MM.1S (cell line): ENCODE measurements at regions not wholly inside any gene's neighbourhood (a gene's known extent, or its start where the extent isn't known, plus 50 kb on each side); places are given as distances from the start of the nearest gene placed in this dataset.

Source experiments
- DNase-seq: peaks from one replicate; pipeline ENCODE4 v3.0.0-alpha.2; 2015
- H2AFZ ChIP-seq: fragments of 300-600 bp; sonication (generic); 2 replicates; pipeline ENCODE4 v1.6.0; 2016; ENCODE audit warnings: antibody characterized with exemption, low read length
- H3F3A ChIP-seq: fragments of 300-600 bp; sonication (generic); 2 replicates; pipeline ENCODE4 v1.6.1; 2016; ENCODE audit warnings: mild to moderate bottlenecking, antibody characterized with exemption, low read length, moderate library complexity, mixed read lengths; ENCODE audit not compliant: insufficient read depth
- H3K27ac ChIP-seq: fragments of 300-600 bp; sonication (generic); 2 replicates; pipeline ENCODE4 v1.5.1; 2016; ENCODE audit warnings: mild to moderate bottlenecking, low read length
- H3K27me3 ChIP-seq: fragments of 300-600 bp; sonication (generic); replicated peaks from 2 replicates; pipeline ENCODE4 v1.6.0; 2016; ENCODE audit warnings: low read length; ENCODE audit not compliant: insufficient read depth
- H3K36me3 ChIP-seq: fragments of 300-600 bp; sonication (generic); replicated peaks from 2 replicates; pipeline ENCODE4 v1.6.1; 2016; ENCODE audit warnings: mild to moderate bottlenecking, low read length, mixed read lengths; ENCODE audit not compliant: insufficient read depth
- H3K4me1 ChIP-seq: fragments of 300-600 bp; sonication (generic); 2 replicates; pipeline ENCODE4 v1.6.1; 2016; ENCODE audit warnings: low read length, mixed read lengths
- H3K4me2 ChIP-seq: fragments of 300-600 bp; sonication (generic); 2 replicates; pipeline ENCODE4 v1.6.0; 2016; ENCODE audit warnings: low read depth, low read length
- H3K4me3 ChIP-seq: fragments of 300-600 bp; sonication (generic); 2 replicates; pipeline ENCODE4 v1.5.1; 2016; ENCODE audit warnings: low read length, mixed read lengths
- H3K79me2 ChIP-seq: fragments of 300-600 bp; sonication (generic); 2 replicates; pipeline ENCODE4 v1.6.1; 2016; ENCODE audit warnings: mixed run types, low read length, mixed read lengths
- H3K9ac ChIP-seq: fragments of 300-600 bp; sonication (generic); 2 replicates; pipeline ENCODE4 v1.6.1; 2016; ENCODE audit warnings: low read length, mixed read lengths
- H3K9me2 ChIP-seq: fragments of 300-600 bp; sonication (generic); replicated peaks from 2 replicates; pipeline ENCODE4 v1.6.1; 2016; ENCODE audit warnings: mild to moderate bottlenecking, low read length, mixed read lengths; ENCODE audit not compliant: insufficient read depth
- H3K9me3 ChIP-seq: fragments of 300-600 bp; sonication (generic); replicated peaks from 2 replicates; pipeline ENCODE4 v1.6.1; 2016; ENCODE audit warnings: mild to moderate bottlenecking, low read length, mixed read lengths; ENCODE audit not compliant: insufficient read depth
- H4K20me1 ChIP-seq: fragments of 300-600 bp; sonication (generic); 2 replicates; pipeline ENCODE4 v1.6.1; 2016; ENCODE audit warnings: mild to moderate bottlenecking, low read length, moderate library complexity, mixed read lengths; ENCODE audit not compliant: insufficient read depth
- CTCF ChIP-seq: fragments of 300-600 bp; sonication (generic); IDR thresholded peaks from 2 replicates; pipeline ENCODE4 v1.5.1; 2016; ENCODE audit warnings: antibody characterized with exemption, low read length, mixed read lengths
- EZH2 ChIP-seq: fragments of 300-600 bp; sonication (generic); optimal IDR thresholded peaks from 2 replicates; pipeline ENCODE3; 2017; ENCODE audit warnings: low read depth, mild to moderate bottlenecking, antibody characterized with exemption, low read length, mixed read lengths
- EZH2phosphoT487 ChIP-seq: fragments of 300-600 bp; sonication (generic); IDR thresholded peaks from 2 replicates; pipeline ENCODE4 v1.6.1; 2018; ENCODE audit warnings: antibody characterized with exemption, low read length

- DNase-seq: no peak
- no peak overlapping the region for H3K4me3 ChIP-seq
- no peaks in the 10 kb centered on the region for H3K4me1 ChIP-seq
Observed at GRCh38 chr16:54360681-54361080, 74.1 kb upstream of the IRX3 start.

GRCh38 chr16:54359555-54359954, 73.0 kb upstream of the IRX3 start:
- Histone ChIP-seq H3K79me2 (no peaks in the 10 kb centered on the region), H2AFZ (no peak overlapping the region), H3K27ac (no peak overlapping the region), H3K4me3 (no peak overlapping the region), H3K9me2 (no peaks in the 10 kb centered on the region), H3K27me3 (no peaks in the 10 kb centered on the region), H4K20me1 (no peaks in the 10 kb centered on the region), H3K9me3 (no peaks in the 10 kb centered on the region), H3K4me1 (no peaks in the 10 kb centered on the region), H3K4me2 (no peak overlapping the region), H3F3A (no peaks in the 10 kb centered on the region), H3K36me3 (no peaks in the 10 kb centered on the region), H3K9ac (no peak overlapping the region)
- TF ChIP-seq CTCF: no peak
- TF ChIP-seq EZH2: no peak
- no peak for TF ChIP-seq EZH2phosphoT487
- DNase-seq: no peak

More at GRCh38 chr16:54360681-54361080, 74.1 kb upstream of the IRX3 start:
- H4K20me1 ChIP-seq: no peaks in the 10 kb centered on the region
- H2AFZ ChIP-seq: no peak overlapping the region
- no peaks in the 10 kb centered on the region for H3K36me3 ChIP-seq
- no peaks in the 10 kb centered on the region for H3K79me2 ChIP-seq
- H3K9me2 ChIP-seq: no peaks in the 10 kb centered on the region
- no peaks in the 10 kb centered on the region for H3K9me3 ChIP-seq
- no peaks in the 10 kb centered on the region for H3K27me3 ChIP-seq
- H3F3A ChIP-seq: no peaks in the 10 kb centered on the region
- no peak overlapping the region for H3K9ac ChIP-seq
- no peak for TF ChIP-seq EZH2phosphoT487
- no peak for TF ChIP-seq EZH2
- TF ChIP-seq CTCF: no peak
- H3K4me2 ChIP-seq: no peak overlapping the region
- no peak overlapping the region for H3K27ac ChIP-seq

- TF ChIP-seq EZH2: no peak
- TF ChIP-seq CTCF: no peak
- TF ChIP-seq EZH2phosphoT487: no peak
- H3K27me3 ChIP-seq: no peaks in the 10 kb centered on the region
- no peak overlapping the region for H3K4me2 ChIP-seq
- DNase-seq: no peak
- H3K9me3 ChIP-seq: no peaks in the 10 kb centered on the region
- no peaks in the 10 kb centered on the region for H3F3A ChIP-seq
- no peak overlapping the region for H3K9ac ChIP-seq
- no peaks in the 10 kb centered on the region for H3K9me2 ChIP-seq
- no peak overlapping the region for H2AFZ ChIP-seq
- no peaks in the 10 kb centered on the region for H3K4me1 ChIP-seq
- no peaks in the 10 kb centered on the region for H4K20me1 ChIP-seq
- H3K36me3 ChIP-seq: no peaks in the 10 kb centered on the region
- H3K27ac ChIP-seq: no peak overlapping the region
- H3K79me2 ChIP-seq: no peaks in the 10 kb centered on the region
- H3K4me3 ChIP-seq: no peak overlapping the region
Observed at GRCh38 chr16:54359081-54359480, 72.5 kb upstream of the IRX3 start.
